ENCODE measurements at regions not wholly inside any gene's neighbourhood (a gene's known extent, or its start where the extent isn't known, plus 50 kb on each side); places are given as distances from the start of the nearest gene placed in this dataset.

DNA sequence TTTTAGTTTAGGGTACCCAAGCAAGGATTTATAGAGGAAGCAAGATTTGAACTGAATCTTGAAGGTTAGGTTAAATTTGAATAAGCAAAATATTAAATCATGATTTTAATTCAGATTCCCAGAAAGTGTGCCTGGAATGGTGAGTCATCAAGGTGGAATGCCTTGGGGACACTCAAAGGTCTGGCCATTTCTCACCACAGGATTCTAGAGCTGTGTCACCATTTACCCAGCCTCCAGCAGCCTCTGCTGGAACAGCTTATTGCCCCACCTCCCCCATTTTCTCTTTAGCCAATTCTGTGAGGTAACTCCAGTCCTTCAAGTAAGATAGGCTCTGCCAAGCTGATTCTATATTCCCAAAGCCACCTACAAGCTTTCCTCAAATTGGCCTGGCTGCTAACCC lies 181.4 kb downstream of the SIM1 start:
- no peak for DNase-seq
- H3K4me3 ChIP-seq (ENCODE audit: insufficient read depth, low read depth, low read length): no peak overlapping the region
- H3K27me3 ChIP-seq (ENCODE audit: control insufficient read depth, insufficient read depth, low read length): no peaks in the 10 kb centered on the region
- no peaks in the 10 kb centered on the region for H3K36me3 ChIP-seq (replicated peaks; ENCODE audit: control insufficient read depth, insufficient read depth, low read length)

GRCh38 chr6:100281471-100281901 lies 183.2 kb downstream of the SIM1 start:
- H3K4me3 ChIP-seq (ENCODE audit: insufficient read depth, low read depth, low read length): peak overlapping the region; percentile 27
- no peaks in the 10 kb centered on the region for H3K27me3 ChIP-seq (ENCODE audit: control insufficient read depth, insufficient read depth, low read length)
- H3K36me3 ChIP-seq (replicated peaks; ENCODE audit: control insufficient read depth, insufficient read depth, low read length): no peaks in the 10 kb centered on the region
- peak; percentile 55 for DNase-seq

DNA sequence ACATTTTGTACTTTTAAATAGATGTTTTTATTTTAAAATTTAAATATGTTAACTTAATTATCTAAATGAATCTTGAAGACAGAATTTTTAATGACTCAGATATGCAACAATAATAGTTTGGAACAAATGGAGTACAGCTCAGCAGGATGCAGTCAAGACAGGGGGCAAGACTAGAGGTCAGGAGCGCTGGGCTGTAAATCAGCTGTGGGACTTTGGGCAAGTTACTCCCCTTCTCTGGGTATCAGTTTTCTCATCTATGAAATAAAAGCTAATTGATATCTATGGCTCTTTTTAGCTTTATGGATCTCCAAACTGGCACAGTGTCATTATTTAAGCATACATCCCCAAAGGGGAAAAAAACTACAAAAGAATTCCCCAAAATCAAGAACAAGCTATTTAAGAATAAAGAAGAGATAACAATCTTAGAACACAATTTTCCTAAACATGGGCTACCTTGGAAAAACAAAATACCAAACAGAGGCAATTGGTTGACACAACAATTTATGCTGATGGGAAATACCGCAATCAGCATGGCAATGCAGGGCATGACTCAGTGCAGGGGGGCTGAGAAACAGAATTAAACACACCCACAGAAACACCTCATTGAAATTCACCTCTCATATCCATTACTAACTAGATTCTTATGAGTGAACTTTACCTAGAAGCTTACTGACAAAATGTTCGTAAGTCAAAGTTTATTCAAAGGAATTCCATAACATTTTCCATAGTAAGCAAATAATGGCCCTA lies 188.2 kb downstream of the SIM1 start:
- DNase-seq: no peak
- no peaks in the 10 kb centered on the region for H3K36me3 ChIP-seq (replicated peaks; ENCODE audit: control insufficient read depth, insufficient read depth, low read length)
- H3K4me3 ChIP-seq (ENCODE audit: insufficient read depth, low read depth, low read length): no peak overlapping the region
- no peaks in the 10 kb centered on the region for H3K27me3 ChIP-seq (ENCODE audit: control insufficient read depth, insufficient read depth, low read length)

GRCh38 chr6:100274147-100274546 lies 190.6 kb downstream of the SIM1 start:
- H3K4me3 ChIP-seq (ENCODE audit: insufficient read depth, low read depth, low read length): no peak overlapping the region
- H3K27me3 ChIP-seq (ENCODE audit: control insufficient read depth, insufficient read depth, low read length): no peaks in the 10 kb centered on the region
- H3K36me3 ChIP-seq (replicated peaks; ENCODE audit: control insufficient read depth, insufficient read depth, low read length): no peaks in the 10 kb centered on the region
- no peak for DNase-seq

GRCh38 chr6:100271625-100272024 lies 193.1 kb downstream of the SIM1 start:
- Histone ChIP-seq H3K36me3 (replicated peaks; ENCODE audit: control insufficient read depth, insufficient read depth, low read length) (no peaks in the 10 kb centered on the region), H3K4me3 (ENCODE audit: insufficient read depth, low read depth, low read length) (no peak overlapping the region), H3K27me3 (ENCODE audit: control insufficient read depth, insufficient read depth, low read length) (no peaks in the 10 kb centered on the region)
- no peak for DNase-seq

DNA sequence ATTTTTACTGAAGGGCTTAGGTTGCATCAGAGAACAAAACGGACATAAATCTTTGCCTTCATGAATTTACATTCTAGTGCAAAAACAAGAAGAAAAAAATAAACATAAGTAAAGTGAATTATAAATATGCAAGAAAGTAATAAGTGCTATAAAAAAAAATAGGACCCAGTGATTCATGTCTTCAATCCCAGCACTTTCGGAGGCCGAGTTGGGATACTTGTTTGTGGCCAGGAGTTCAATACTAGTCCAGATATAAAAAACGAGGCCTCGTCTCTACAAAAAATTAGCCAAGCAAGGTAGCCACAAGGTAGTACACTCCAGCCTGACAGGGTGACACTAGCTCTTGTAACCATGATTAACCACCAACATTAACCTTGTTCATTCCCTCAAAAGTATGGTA lies 193.5 kb downstream of the SIM1 start:
- H3K4me3 ChIP-seq (ENCODE audit: insufficient read depth, low read depth, low read length): no peak overlapping the region
- no peaks in the 10 kb centered on the region for H3K36me3 ChIP-seq (replicated peaks; ENCODE audit: control insufficient read depth, insufficient read depth, low read length)
- no peak for DNase-seq
- H3K27me3 ChIP-seq (ENCODE audit: control insufficient read depth, insufficient read depth, low read length): no peaks in the 10 kb centered on the region

GRCh38 chr6:100269189-100269588 lies 195.5 kb downstream of the SIM1 start:
- no peaks in the 10 kb centered on the region for H3K27me3 ChIP-seq (ENCODE audit: control insufficient read depth, insufficient read depth, low read length)
- no peak overlapping the region for H3K4me3 ChIP-seq (ENCODE audit: insufficient read depth, low read depth, low read length)
- no peak for DNase-seq
- H3K36me3 ChIP-seq (replicated peaks; ENCODE audit: control insufficient read depth, insufficient read depth, low read length): no peaks in the 10 kb centered on the region

DNA sequence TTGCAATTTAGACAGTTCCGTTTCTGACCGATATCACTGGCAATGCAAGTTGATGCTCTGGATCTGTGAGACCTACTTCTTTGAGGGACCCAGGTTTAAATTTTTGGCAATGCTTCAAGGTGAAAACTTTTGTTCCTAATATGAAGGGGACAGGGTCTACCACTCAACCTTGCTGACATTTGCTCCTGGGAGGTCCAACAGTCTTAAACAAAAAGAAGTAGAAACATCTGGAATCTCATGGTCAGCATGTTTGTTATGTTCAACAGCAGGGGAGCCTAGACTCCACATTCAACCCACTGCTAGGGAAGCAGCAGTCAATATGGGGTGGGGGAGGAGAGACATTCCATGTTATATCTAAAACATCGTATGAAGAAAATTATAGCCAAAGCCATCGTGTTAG lies 196.4 kb downstream of the SIM1 start:
- no peak for DNase-seq
- no peaks in the 10 kb centered on the region for H3K36me3 ChIP-seq (replicated peaks; ENCODE audit: control insufficient read depth, insufficient read depth, low read length)
- H3K27me3 ChIP-seq (ENCODE audit: control insufficient read depth, insufficient read depth, low read length): no peaks in the 10 kb centered on the region
- H3K4me3 ChIP-seq (ENCODE audit: insufficient read depth, low read depth, low read length): no peak overlapping the region

DNA sequence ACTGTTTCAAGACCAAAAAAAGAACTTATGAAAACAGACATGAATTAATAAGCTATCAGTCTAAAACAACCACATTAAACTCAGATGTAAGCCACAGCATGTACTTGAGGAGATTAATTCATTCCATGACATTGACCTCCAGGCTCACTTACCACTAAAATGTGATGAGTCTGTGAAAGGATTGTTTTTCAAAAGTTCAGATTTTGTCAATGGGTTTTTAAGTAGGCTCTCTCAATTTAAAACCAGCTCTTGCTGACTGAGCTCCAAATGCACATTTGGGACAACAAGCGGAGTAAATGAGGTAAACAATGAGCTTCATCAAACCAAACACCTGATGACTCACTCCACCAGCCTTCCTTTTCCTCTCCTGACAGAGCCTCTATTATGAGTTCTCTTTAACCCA lies 197.0 kb downstream of the SIM1 start:
- DNase-seq: no peak
- Histone ChIP-seq H3K4me3 (ENCODE audit: insufficient read depth, low read depth, low read length) (no peak overlapping the region), H3K27me3 (ENCODE audit: control insufficient read depth, insufficient read depth, low read length) (no peaks in the 10 kb centered on the region), H3K36me3 (replicated peaks; ENCODE audit: control insufficient read depth, insufficient read depth, low read length) (no peaks in the 10 kb centered on the region)

GRCh38 chr6:100266494-100267401 lies 198.0 kb downstream of the SIM1 start:
- Histone ChIP-seq H3K4me3 (ENCODE audit: insufficient read depth, low read depth, low read length) (no peak overlapping the region), H3K27me3 (ENCODE audit: control insufficient read depth, insufficient read depth, low read length) (no peaks in the 10 kb centered on the region), H3K36me3 (replicated peaks; ENCODE audit: control insufficient read depth, insufficient read depth, low read length) (no peaks in the 10 kb centered on the region)
- no peak for DNase-seq

DNA sequence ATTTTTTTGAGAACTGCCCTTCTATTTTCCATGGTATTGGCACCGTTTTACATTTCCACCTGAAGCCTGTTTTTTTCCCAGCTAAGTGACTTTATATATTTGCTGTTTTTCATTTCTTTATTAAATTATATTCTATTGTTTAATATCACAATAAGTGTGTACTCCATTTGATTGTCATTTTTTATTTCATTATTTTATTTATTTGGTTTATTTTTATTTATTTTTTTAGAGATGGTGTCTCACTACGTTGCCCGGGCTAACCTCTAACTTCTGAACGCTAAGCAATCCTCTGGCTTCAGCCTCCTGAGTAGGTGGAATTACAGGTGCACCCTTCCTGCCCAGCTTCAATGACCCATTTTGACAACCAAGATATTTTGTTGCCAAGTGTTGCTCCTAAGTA lies 202.6 kb downstream of the SIM1 start:
- DNase-seq: no peak
- no peak overlapping the region for H3K4me3 ChIP-seq (ENCODE audit: insufficient read depth, low read depth, low read length)
- H3K27me3 ChIP-seq (ENCODE audit: control insufficient read depth, insufficient read depth, low read length): no peaks in the 10 kb centered on the region
- H3K36me3 ChIP-seq (replicated peaks; ENCODE audit: control insufficient read depth, insufficient read depth, low read length): no peaks in the 10 kb centered on the region

GRCh38 chr6:100261486-100261885 lies 203.2 kb downstream of the SIM1 start:
- DNase-seq: no peak
- H3K4me3 ChIP-seq (ENCODE audit: insufficient read depth, low read depth, low read length): no peak overlapping the region
- H3K36me3 ChIP-seq (replicated peaks; ENCODE audit: control insufficient read depth, insufficient read depth, low read length): no peaks in the 10 kb centered on the region
- H3K27me3 ChIP-seq (ENCODE audit: control insufficient read depth, insufficient read depth, low read length): no peaks in the 10 kb centered on the region

GRCh38 chr6:100260584-100260983 lies 204.1 kb downstream of the SIM1 start:
- H3K4me3 ChIP-seq (ENCODE audit: insufficient read depth, low read depth, low read length): no peak overlapping the region
- H3K36me3 ChIP-seq (replicated peaks; ENCODE audit: control insufficient read depth, insufficient read depth, low read length): no peaks in the 10 kb centered on the region
- no peaks in the 10 kb centered on the region for H3K27me3 ChIP-seq (ENCODE audit: control insufficient read depth, insufficient read depth, low read length)
- no peak for DNase-seq

DNA sequence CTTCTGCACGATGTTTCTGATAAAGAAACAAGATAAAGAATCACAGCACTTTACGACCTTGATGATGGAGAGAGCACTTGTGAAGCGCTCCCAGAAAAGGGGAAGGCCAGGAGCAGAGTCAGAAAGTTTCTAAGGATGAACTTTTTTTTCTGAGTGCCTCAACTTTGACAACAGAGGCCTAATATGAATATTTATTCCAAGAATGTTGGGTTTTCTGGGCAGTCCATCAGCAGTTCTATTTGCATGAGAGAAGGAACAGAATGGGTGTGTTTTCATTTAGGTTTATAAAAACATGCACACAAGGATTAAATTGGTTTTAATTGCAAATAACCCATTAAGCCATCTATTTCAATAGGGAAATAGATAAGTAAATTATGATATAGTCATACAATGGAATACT lies 204.9 kb downstream of the SIM1 start:
- Histone ChIP-seq H3K4me3 (ENCODE audit: insufficient read depth, low read depth, low read length) (no peak overlapping the region), H3K27me3 (ENCODE audit: control insufficient read depth, insufficient read depth, low read length) (no peaks in the 10 kb centered on the region), H3K36me3 (replicated peaks; ENCODE audit: control insufficient read depth, insufficient read depth, low read length) (no peaks in the 10 kb centered on the region)
- no peak for DNase-seq

DNA sequence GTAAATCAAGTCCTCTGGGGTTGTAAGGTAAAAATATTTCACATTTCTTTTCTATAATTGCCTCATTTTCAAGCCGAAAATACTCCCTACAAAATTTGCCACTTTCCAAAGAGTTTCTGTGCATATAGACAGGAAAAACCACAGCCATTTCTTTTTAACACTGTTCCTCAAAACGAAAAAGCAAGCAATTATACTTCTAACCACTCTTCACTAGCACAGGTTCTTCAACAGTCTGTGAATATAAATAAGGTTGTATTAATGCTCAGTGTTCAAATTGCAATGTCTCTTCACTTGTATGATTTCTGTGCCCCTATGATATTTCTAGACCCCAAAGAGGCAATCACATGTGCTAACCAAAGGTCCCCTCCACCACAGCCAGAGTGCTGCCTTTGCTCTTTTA lies 206.0 kb downstream of the SIM1 start:
- DNase-seq: no peak
- no peak overlapping the region for H3K4me3 ChIP-seq (ENCODE audit: insufficient read depth, low read depth, low read length)
- no peaks in the 10 kb centered on the region for H3K36me3 ChIP-seq (replicated peaks; ENCODE audit: control insufficient read depth, insufficient read depth, low read length)
- no peaks in the 10 kb centered on the region for H3K27me3 ChIP-seq (ENCODE audit: control insufficient read depth, insufficient read depth, low read length)
